ENCODE measurements at regions not wholly inside any gene's neighbourhood (a gene's known extent, or its start where the extent isn't known, plus 50 kb on each side); places are given as distances from the start of the nearest gene placed in this dataset.
"Not testable (repeated sequence)": the region's sequence is repeated elsewhere in the genome, so short reads cannot be mapped to it uniquely, and the experiment has no call there.

GRCh38 chr15:24292837-24293236 is 382.7 kb upstream of the NPAP1 start:
- no peak for TF ChIP-seq CTCF (IDR thresholded peaks at IDR 0.05; ENCODE audit: extremely low read depth, missing control alignments)
- DNase-seq (ENCODE audit: low spot score): no peak

GRCh38 chr15:24300804-24301368 is 374.7 kb upstream of the NPAP1 start:
- DNase-seq (ENCODE audit: low spot score): not testable (repeated sequence)

- not testable (repeated sequence) for DNase-seq (ENCODE audit: low spot score)
Measured at GRCh38 chr15:24301999-24302398, 373.6 kb upstream of the NPAP1 start.

GRCh38 chr15:24304747-24305146 is 370.8 kb upstream of the NPAP1 start:
- DNase-seq (ENCODE audit: low spot score): not testable (repeated sequence)

- not testable (repeated sequence) for DNase-seq (ENCODE audit: low spot score)
Measured at GRCh38 chr15:24305643-24306042, 369.9 kb upstream of the NPAP1 start.

- not testable (repeated sequence) for DNase-seq (ENCODE audit: low spot score)
Measured at GRCh38 chr15:24309700-24310099, 365.9 kb upstream of the NPAP1 start.

- DNase-seq (ENCODE audit: low spot score): not testable (repeated sequence)
Measured at GRCh38 chr15:24311692-24312091, 363.9 kb upstream of the NPAP1 start.

GRCh38 chr15:24316326-24316725 is 359.2 kb upstream of the NPAP1 start:
- not testable (repeated sequence) for DNase-seq (ENCODE audit: low spot score)

GRCh38 chr15:24318981-24319380 is 356.6 kb upstream of the NPAP1 start:
- TF ChIP-seq CTCF (IDR thresholded peaks at IDR 0.05; ENCODE audit: extremely low read depth, missing control alignments): no peak
- no peak for DNase-seq (ENCODE audit: low spot score)

- not testable (repeated sequence) for DNase-seq (ENCODE audit: low spot score)
Measured at GRCh38 chr15:24324096-24324495, 351.5 kb upstream of the NPAP1 start.

GRCh38 chr15:24326513-24326912 is 349.1 kb upstream of the NPAP1 start:
- DNase-seq (ENCODE audit: low spot score): not testable (repeated sequence)

- not testable (repeated sequence) for DNase-seq (ENCODE audit: low spot score)
Measured at GRCh38 chr15:24331964-24332363, 343.6 kb upstream of the NPAP1 start.

- DNase-seq (ENCODE audit: low spot score): not testable (repeated sequence)
Measured at GRCh38 chr15:24341876-24342275, 333.7 kb upstream of the NPAP1 start.

GRCh38 chr15:24352777-24353176 is 322.8 kb upstream of the NPAP1 start:
- DNase-seq (ENCODE audit: low spot score): not testable (repeated sequence)

GRCh38 chr15:24381103-24381502 is 294.5 kb upstream of the NPAP1 start:
- not testable (repeated sequence) for DNase-seq (ENCODE audit: low spot score)

- DNase-seq (ENCODE audit: low spot score): not testable (repeated sequence)
Measured at GRCh38 chr15:24385258-24385657, 290.3 kb upstream of the NPAP1 start.

Data from GM20000 (cell line).